Dermis blood vessel endothelial cell (primary cell): ENCODE measurements at regions not wholly inside any gene's neighbourhood (a gene's known extent, or its start where the extent isn't known, plus 50 kb on each side); places are given as distances from the start of the nearest gene placed in this dataset.
"Not testable (repeated sequence)": the region's sequence is repeated elsewhere in the genome, so short reads cannot be mapped to it uniquely, and the experiment has no call there.

Experiments used
- DNase-seq: peaks from one replicate; pipeline ENCODE4 v3.0.0; 2010

- DNase-seq, result no peak
Measured at GRCh38 chr20:55678970-55679667, 326.2 kb downstream of the CBLN4 start.

DNA sequence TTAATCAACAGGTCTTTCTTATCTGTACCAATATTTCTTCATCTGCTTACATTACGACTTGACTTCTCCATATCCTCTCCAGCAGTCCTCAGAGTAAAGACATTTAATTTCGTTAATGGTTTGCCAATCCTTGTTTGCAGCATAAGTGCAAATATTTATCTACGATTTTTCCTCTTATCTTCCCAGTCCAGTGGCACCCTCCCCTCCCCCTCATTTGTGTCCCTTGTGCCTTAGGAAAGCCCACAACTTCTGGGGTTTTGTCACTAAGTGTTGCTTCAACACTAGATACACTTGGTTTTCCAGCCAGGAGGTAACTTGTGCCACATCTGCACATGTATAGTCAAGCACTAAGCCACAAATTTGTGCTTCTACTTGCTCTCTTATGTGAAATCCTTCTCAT, 327.2 kb downstream of the CBLN4 start:
- DNase-seq, result no peak

DNA sequence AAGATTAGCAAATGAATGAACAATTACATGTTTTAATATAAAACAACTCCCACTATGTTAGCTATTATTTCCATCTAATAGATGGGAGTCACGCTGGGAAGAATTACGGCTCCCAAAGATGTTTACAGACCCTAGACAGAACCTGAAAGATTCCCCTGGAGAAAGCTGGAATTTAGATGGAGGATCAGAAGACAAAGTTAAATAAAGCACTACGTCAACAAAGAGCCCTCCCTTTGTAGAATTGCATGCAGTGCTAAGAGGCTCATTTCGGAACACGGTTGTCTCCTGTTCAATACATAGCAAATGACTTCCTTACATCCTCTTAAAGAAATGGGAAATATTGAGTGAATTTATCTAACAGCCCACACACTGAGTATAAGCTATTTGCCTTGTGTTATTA, 328.3 kb downstream of the CBLN4 start:
- DNase-seq, result no peak

DNA sequence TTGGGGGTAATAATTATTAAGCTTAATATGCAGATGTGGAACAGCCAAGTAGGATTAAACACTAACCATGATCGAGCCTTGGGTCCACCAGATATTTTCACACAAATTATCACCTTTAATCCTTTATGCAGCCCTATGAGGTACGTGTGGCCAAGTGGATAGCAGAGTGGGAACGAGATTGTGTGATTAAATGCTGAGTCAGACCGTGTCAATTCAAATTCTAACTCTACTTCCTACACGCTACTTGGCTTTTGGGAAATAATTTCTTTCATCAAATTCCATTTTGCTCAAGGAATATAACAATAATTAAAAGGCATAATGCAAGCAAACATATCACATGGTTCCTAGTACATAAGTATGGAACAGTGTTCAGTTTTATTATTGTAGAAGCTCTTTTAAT, 329.2 kb downstream of the CBLN4 start:
- no peak for DNase-seq

DNA sequence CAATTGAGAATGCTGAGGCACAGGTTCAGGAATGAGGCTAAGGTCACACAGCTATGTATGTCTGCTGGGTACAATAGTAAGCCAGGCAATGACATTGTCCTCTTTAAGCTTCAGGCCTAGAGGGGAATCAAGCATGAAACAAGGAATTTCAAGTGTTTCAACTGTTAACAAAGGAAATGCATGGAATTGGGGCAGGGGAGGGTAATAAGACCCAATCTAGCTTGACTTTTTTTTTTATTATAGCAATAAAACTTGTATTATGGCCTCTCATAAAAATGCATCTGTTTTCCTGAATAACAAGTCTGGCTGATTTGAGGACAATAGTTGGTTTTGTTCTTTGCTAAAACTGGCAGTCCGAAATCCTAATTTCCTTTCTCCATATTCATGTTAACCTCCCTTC, 336.7 kb downstream of the CBLN4 start:
- DNase-seq, result no peak

DNA sequence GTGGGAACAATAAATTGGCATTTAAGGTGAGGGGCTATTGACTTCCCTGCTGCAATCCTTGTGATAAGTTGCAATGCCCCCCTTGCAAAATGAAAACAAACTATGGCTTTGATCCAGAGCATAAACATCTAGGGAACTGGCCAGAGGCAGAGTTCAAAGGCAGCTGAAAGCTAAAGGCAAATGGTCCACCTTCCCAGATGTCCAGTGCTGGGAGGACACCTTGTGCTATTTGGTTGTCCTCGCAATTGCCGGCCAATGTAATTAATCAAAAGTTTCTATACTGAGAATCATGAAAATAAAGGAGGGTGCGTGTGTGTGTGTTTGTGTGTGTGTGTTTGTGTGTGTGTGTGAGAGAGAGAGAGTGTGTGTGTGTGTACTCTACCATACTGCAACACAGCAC, 337.4 kb downstream of the CBLN4 start:
- DNase-seq, result no peak

GRCh38 chr20:55667024-55667423, 338.3 kb downstream of the CBLN4 start:
- no peak for DNase-seq

DNA sequence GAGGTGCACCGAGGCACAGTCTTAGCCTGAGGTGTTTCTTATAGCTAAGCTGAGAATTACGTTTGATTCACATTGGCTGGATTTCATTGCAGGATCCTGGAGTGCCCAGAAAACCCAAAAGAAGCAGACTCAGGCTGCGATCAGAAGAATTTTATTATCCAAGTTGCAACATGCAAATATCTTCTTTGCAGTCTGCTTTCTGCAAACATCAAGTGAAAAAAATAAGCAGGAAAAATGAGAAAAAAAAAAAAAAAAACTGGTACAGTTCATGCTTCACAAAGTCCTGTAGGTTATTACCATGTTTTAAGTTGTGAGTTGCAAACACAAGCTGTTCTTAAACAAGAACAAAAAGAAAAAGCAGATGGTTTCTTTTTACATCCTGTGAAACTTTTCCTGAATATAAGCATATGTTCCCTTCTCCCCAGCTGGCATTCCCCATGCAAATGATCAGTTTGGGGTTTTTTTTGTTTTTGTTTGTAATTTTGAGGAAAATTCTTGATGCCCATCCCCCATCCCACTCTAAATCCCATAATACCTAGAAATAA, 349.0 kb downstream of the CBLN4 start:
- no peak for DNase-seq

- DNase-seq, result no peak
Measured at GRCh38 chr20:55650657-55651360, 354.5 kb downstream of the CBLN4 start.

- no peak for DNase-seq
Measured at GRCh38 chr20:55649254-55649653, 356.1 kb downstream of the CBLN4 start.

DNA sequence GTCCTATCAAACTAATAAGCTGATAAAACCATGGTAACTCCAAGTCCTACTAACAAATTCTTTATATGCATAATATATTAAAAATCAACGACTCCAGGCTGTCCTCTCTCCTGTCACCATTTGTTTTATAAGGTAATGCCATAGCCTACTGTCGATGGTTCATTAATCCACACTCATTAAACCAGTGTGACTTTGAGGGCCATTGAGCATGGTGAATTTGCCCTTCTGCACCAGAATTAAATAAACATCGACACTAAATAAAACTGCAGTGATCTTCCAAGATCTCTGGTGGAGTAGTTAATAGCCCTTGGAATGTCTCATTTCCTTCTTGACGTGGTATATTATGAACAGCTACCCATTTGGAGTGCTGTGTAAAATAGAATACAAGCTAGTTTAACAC, 358.5 kb downstream of the CBLN4 start:
- no peak for DNase-seq

DNA sequence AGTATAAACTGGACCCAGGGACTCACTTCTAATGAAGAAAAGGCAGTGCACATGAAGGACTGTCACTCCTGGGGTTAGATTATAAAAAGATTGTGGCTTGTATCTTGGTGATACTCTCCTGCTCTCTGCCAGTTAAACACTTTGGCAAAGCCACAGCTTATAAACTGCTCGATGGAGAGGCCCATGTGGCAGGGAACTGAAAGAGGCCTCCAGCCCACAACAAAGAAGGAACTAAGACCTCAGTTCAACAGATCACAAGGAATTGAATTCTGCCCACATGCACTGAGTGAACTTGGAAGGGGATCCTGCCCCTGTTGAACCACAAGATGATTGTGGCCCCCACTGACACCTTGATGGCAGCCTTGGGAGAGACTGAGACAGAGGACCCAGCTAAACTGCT, 363.8 kb downstream of the CBLN4 start:
- no peak for DNase-seq

GRCh38 chr20:55635870-55636269, 369.4 kb downstream of the CBLN4 start:
- no peak for DNase-seq

GRCh38 chr20:55632592-55632991, 372.7 kb downstream of the CBLN4 start:
- DNase-seq, result no peak

DNA sequence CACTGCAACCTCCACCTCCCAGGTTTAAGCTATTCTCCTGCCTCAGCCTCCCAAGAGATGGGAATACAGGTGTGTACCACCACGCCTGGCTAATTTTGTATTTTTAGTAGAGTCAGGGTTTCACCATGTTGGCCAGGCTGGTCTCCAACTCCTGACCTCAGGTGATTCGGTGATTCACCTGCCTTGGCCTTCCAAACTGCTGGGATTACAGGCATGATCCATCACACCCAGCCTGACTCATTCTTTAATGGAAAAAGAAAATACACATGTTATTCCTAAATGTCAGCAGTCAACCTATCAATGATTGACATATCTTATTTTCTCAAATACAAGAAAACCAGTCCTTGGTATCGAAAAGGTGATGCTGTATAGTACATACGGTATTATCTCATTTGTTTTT, 376.2 kb downstream of the CBLN4 start:
- DNase-seq, result not testable (repeated sequence)

- no peak for DNase-seq
Measured at GRCh38 chr20:55626716-55627115, 378.6 kb downstream of the CBLN4 start.

GRCh38 chr20:55616367-55616766, 389.0 kb downstream of the CBLN4 start:
- DNase-seq, result no peak

GRCh38 chr20:55615818-55616217, 389.5 kb downstream of the CBLN4 start:
- no peak for DNase-seq

GRCh38 chr20:55614220-55614757, 391.0 kb downstream of the CBLN4 start:
- no peak for DNase-seq

DNA sequence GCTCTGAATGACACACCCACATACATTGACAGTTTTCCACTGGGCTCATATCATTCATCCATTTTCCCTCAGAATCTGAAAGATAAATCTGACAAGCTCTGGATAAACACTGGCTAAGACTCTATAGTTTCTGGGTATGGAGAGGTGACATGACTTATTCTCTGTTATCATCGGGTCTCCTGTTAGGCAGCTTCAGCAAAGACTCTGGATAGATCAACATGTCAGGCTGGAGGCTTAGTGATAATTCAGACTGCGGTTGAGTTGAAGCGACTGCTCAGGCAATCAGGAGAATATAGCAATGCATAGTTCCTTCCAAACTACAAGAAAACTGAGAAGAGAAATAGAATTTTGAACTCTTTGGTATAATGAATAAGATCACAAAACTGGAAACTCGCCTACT, 394.6 kb downstream of the CBLN4 start:
- no peak for DNase-seq

- DNase-seq, result no peak
Measured at GRCh38 chr20:55605594-55605993, 399.7 kb downstream of the CBLN4 start.

GRCh38 chr20:55597526-55597925, 407.8 kb downstream of the CBLN4 start:
- DNase-seq, result no peak

GRCh38 chr20:55596431-55596830, 408.9 kb downstream of the CBLN4 start:
- DNase-seq, result no peak

DNA sequence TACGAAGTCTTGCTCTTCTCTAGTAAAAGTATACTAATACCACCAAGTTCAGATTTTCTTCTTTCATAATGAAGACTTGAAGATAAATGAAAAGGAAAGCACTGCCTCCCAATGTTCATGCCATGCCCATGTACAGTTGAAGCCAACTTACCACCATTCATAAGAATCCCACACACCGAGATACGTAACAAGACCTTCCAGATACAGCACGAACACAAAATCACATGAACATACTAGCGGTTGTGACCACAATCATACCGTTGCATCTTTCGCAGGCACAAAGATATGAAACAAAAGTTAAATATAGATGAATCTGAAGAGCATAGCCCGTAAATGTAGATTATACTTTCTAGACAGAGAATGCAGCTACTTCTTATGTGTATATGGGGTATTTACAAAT, 412.5 kb downstream of the CBLN4 start:
- DNase-seq, result no peak
